RWPE1 (cell line): ENCODE measurements at regions not wholly inside any gene's neighbourhood (a gene's known extent, or its start where the extent isn't known, plus 50 kb on each side); places are given as distances from the start of the nearest gene placed in this dataset.

Source experiments
- CTCF ChIA-PET: fragments of 350-600 bp; sonication (Branson Sonifier 250); formaldehyde crosslinking; extraction: SDS; loops from one replicate; lab custom pipeline; 2021; lab: Yijun Ruan, JAX
- POLR2A ChIA-PET: fragments of 400-600 bp; formaldehyde crosslinking; extraction: SDS; loops from one replicate; lab custom pipeline; 2020; ENCODE audit warnings: antibody characterized with exemption; ENCODE audit not compliant: low non-redundant PET; lab: Yijun Ruan, JAX
- DNase-seq: peaks from one replicate; pipeline ENCODE4 v3.0.0; 2012; ENCODE audit warnings: low spot score
- H3K27ac ChIP-seq: fragments of 450-650 bp; 2 replicates; pipeline ENCODE4 v1.5.1; 2017
- TF ChIP-seq, protein P1 (sequence below): fragments of 450-650 bp; conservative IDR thresholded peaks from 2 replicates; pipeline ENCODE4 v1.5.1; 2017; ENCODE audit warnings: low read depth, mild to moderate bottlenecking

DNA sequence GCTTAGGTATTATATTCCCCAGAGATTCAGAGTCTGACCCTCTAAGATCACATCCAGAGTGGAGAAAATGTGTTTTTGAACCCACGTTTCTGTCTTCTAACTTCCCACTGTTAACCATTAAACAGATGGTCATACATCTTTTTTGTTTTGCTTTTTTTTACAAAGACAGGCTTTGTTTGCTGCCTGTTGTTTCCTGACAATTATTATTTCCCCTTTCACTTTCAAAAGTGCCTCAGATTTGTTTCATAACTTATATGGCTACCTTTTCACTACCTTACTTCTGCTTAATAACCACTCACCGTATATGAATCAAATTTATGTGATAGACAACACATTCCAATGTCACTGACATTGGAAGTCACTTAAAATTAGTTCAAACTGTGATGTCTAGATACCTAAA lies 142.2 kb downstream of the HS3ST1 start:
- ChIA-PET POLR2A (no interaction called here), CTCF (no interaction called here)
- H3K27ac ChIP-seq, result no peak overlapping the region
- TF ChIP-seq, protein P1, sequence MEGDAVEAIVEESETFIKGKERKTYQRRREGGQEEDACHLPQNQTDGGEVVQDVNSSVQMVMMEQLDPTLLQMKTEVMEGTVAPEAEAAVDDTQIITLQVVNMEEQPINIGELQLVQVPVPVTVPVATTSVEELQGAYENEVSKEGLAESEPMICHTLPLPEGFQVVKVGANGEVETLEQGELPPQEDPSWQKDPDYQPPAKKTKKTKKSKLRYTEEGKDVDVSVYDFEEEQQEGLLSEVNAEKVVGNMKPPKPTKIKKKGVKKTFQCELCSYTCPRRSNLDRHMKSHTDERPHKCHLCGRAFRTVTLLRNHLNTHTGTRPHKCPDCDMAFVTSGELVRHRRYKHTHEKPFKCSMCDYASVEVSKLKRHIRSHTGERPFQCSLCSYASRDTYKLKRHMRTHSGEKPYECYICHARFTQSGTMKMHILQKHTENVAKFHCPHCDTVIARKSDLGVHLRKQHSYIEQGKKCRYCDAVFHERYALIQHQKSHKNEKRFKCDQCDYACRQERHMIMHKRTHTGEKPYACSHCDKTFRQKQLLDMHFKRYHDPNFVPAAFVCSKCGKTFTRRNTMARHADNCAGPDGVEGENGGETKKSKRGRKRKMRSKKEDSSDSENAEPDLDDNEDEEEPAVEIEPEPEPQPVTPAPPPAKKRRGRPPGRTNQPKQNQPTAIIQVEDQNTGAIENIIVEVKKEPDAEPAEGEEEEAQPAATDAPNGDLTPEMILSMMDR, result no peak
- DNase-seq, result no peak

DNA sequence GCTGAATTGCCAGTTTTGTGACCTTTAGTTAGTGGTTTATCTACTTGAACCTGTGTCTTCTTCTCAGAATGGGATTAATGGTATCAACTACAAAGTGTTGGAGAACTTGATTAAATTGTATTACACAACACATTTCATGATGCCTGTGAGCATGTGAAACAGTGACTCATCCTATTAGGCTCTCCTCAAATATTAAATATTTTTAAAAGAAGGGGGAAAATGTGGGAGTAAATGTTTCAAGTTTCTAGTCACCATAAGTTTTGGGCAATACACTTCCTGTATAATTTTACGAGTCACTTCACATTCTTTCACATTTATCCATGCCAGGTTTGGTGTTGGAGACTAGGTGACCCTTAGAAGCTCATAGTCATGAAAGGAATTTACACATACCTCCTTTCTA lies 147.0 kb downstream of the HS3ST1 start:
- no peak overlapping the region for H3K27ac ChIP-seq
- TF ChIP-seq, protein P1, result no peak
- DNase-seq, result peak; percentile 4
- ChIA-PET POLR2A (no interaction called here), CTCF (interaction anchor here (0.6 kb wide), 1 partner anchor 416 kb away, joined by 5 read pairs; no protein-coding TSS in a partner anchor)

DNA sequence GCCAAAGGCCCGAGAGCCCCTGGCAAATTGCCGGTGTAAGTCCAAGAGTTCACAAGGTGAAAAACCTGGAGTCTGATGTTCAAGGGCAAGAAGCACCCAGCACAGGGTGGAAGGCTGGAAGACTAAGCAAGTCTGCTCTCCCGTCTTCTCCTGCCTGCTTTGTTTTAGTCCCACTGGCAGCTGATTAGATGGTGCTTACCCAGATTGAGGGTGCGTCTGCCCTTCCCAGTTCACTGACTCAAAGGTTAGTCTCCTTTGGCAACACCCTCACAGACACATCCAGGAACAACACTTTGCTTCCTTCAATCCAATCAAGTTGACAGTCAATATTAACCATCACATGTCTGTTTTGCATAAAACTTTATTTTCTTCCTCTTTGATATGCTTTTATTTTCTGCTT lies 157.4 kb downstream of the HS3ST1 start:
- ChIA-PET POLR2A (no interaction called here), CTCF (no interaction called here)
- TF ChIP-seq, protein P1, result no peak
- H3K27ac ChIP-seq, result no peak overlapping the region
- no peak for DNase-seq

DNA sequence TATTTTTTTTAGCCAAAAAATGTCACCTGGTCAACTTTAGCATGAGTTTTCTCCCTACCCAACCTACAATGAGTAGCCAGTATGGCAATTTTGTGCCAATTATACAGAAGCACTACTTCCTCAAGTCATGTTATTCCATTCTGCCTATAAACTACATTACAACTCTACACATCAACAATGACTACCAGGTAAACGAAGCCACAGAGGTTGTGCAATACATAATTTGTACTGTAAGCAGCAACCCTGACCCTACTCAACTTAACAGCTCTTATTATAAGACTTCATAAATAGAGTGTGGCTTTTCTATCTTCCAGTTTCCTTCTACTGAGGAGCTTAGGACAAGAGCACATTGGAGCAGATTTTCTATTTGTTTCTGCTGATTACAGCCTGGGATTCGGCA lies 160.5 kb downstream of the HS3ST1 start:
- H3K27ac ChIP-seq, result no peak overlapping the region
- TF ChIP-seq, protein P1, result no peak
- no peak for DNase-seq
- ChIA-PET POLR2A (no interaction called here), CTCF (no interaction called here)

DNA sequence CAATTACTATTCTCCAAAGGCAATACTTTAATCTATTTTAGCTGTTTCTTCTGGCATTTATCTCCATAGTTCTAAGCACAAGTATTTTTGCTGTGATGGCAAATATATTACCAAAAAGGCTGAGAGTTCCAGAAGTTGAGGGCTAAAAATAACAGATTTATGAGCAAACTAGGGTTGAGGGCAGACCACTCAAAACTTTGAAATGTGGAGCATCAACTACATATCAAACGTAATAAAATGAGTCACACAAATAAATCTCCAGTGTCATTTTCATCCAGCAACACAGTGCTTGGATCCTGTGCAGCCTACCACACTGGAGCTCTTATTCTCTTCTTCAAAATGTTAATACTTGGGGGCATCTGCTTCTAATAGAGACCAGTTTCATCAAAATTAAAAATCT lies 163.9 kb downstream of the HS3ST1 start:
- CTCF ChIA-PET, result interaction anchor here (0.7 kb wide), 1 partner anchor 83 kb away, joined by 4 read pairs; no protein-coding TSS in a partner anchor

DNA sequence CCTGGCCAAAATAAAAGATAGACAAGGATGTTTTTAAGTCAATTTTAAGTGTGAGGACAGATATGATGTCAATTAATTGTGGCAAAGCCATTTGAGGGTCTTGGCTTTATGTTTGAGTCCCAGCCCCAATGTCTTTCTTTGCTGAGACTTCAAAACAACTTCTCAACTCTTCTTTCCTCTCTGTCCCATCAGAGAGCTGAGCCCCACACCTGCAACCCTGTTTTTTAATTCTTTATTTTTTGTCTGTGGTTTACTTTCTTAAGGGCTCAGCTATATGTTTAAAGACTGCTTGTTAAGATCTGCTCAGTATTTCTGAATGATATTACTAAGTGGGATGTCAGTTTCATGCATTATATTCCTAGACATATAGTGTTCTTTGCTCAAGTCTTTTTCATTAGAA lies 164.3 kb downstream of the HS3ST1 start:
- CTCF ChIA-PET, result interaction anchor here (0.7 kb wide), 1 partner anchor 82 kb away, joined by 4 read pairs; no protein-coding TSS in a partner anchor
- POLR2A ChIA-PET, result no interaction called here
- no peak overlapping the region for H3K27ac ChIP-seq
- TF ChIP-seq, protein P1, result no peak
- DNase-seq, result no peak

More for the DNA sequence above, 163.9 kb downstream of the HS3ST1 start:
- TF ChIP-seq, protein P1, result no peak
- no peak for DNase-seq
- H3K27ac ChIP-seq, result no peak overlapping the region
- POLR2A ChIA-PET, result no interaction called here
